Mammary epithelial cell (primary cell): ENCODE measurements at regions not wholly inside any gene's neighbourhood (a gene's known extent, or its start where the extent isn't known, plus 50 kb on each side); places are given as distances from the start of the nearest gene placed in this dataset.

ENCODE experiments used
- EZH2 ChIP-seq: IDR thresholded peaks from 2 replicates; pipeline ENCODE4 v1.6.1; 2012; ENCODE audit warnings: low read length, inconsistent platforms, borderline replicate concordance
- TF ChIP-seq, protein P1 (sequence below), 2 donors: IDR thresholded peaks in 1 of 2; conservative IDR thresholded peaks in 1 of 2; 2 replicates each; pipeline ENCODE4 v1.5.1; 2011 to 2012; ENCODE audit warnings: inconsistent platforms in 2 of 2, low read length in 2 of 2, mild to moderate bottlenecking in 2 of 2, control low read depth in 1 of 2, low read depth in 1 of 2; ENCODE audit not compliant: insufficient read depth in 1 of 2; ENCODE audit errors: extremely low read depth in 1 of 2

DNA sequence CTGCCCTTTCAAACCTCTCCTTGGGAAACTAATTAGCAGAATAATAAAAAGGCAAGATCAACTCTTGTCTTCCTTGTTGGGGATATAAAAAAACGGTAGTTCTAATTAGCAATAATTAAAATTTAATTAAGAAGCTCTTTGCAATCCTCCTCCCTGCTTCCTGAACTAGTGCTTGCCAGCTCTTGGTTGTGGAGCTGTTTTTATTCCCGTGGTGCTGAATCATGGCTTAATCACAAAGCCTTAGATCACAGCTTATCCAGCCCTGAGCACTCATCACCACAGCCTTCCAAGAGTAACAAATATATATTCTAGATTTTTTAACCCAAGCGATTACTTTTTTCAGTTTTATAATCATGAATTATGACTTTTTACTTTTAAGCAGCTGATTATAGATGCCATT is 63.2 kb upstream of the INSM2 start:
- TF ChIP-seq, protein P1, sequence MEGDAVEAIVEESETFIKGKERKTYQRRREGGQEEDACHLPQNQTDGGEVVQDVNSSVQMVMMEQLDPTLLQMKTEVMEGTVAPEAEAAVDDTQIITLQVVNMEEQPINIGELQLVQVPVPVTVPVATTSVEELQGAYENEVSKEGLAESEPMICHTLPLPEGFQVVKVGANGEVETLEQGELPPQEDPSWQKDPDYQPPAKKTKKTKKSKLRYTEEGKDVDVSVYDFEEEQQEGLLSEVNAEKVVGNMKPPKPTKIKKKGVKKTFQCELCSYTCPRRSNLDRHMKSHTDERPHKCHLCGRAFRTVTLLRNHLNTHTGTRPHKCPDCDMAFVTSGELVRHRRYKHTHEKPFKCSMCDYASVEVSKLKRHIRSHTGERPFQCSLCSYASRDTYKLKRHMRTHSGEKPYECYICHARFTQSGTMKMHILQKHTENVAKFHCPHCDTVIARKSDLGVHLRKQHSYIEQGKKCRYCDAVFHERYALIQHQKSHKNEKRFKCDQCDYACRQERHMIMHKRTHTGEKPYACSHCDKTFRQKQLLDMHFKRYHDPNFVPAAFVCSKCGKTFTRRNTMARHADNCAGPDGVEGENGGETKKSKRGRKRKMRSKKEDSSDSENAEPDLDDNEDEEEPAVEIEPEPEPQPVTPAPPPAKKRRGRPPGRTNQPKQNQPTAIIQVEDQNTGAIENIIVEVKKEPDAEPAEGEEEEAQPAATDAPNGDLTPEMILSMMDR (conservative IDR thresholded peaks at IDR 0.05 in 1 of 2, IDR thresholded peaks at IDR 0.05 in 1 of 2; ENCODE audit: extremely low read depth in 1 of 2, insufficient read depth in 1 of 2, low read depth in 1 of 2, low read length in 2 of 2), result no peak
- TF ChIP-seq EZH2, result no peak
